ENCODE measurements at regions not wholly inside any gene's neighbourhood (a gene's known extent, or its start where the extent isn't known, plus 50 kb on each side); places are given as distances from the start of the nearest gene placed in this dataset.

GRCh38 chr6:40956936-40957335 lies 82.1 kb downstream of the UNC5CL start:
- H3K4me3 Mint-ChIP-seq = no peak overlapping the region
- ATAC-seq = no peak
- no peak overlapping the region for H3K27ac Mint-ChIP-seq
- H3K36me3 Mint-ChIP-seq = no peaks in the 10 kb centered on the region
- H3K9me3 Mint-ChIP-seq = no peaks in the 10 kb centered on the region
- no peak for DNase-seq
- H3K4me1 Mint-ChIP-seq = no peaks in the 10 kb centered on the region
- POLR2A ChIA-PET = no interaction called here
- H3K27me3 Mint-ChIP-seq = peaks cover 0 to 15% (median 11%) of the 10 kb centered on the region in 5 donors

GRCh38 chr6:40955178-40955545 lies 83.9 kb downstream of the UNC5CL start:
- H3K27me3 Mint-ChIP-seq = peaks cover 5 to 28% (median 16%) of the 10 kb centered on the region in 5 donors
- POLR2A ChIA-PET = no interaction called here

GRCh38 chr6:40954446-40955177 lies 84.4 kb downstream of the UNC5CL start:
- H3K4me3 Mint-ChIP-seq = no peak overlapping the region
- no peaks in the 10 kb centered on the region for H3K9me3 Mint-ChIP-seq
- no peaks in the 10 kb centered on the region for H3K4me1 Mint-ChIP-seq
- no peaks in the 10 kb centered on the region for H3K36me3 Mint-ChIP-seq
- POLR2A ChIA-PET = no interaction called here
- no peak for ATAC-seq
- no peak overlapping the region for H3K27ac Mint-ChIP-seq
- no peak for DNase-seq
- H3K27me3 Mint-ChIP-seq = peaks cover 8 to 32% (median 18%) of the 10 kb centered on the region in 5 donors

More at GRCh38 chr6:40955178-40955545, 83.9 kb downstream of the UNC5CL start:
- Mint-ChIP-seq H3K9me3 (no peaks in the 10 kb centered on the region), H3K4me1 (no peaks in the 10 kb centered on the region), H3K36me3 (no peaks in the 10 kb centered on the region), H3K4me3 (no peak overlapping the region), H3K27ac (no peak overlapping the region)
- ATAC-seq (no peak), DNase-seq (no peak)

- H3K4me1 Mint-ChIP-seq = no peaks in the 10 kb centered on the region
- ATAC-seq = no peak
Observed at GRCh38 chr6:40953486-40953885, 85.5 kb downstream of the UNC5CL start.

GRCh38 chr6:40950986-40951698 lies 87.9 kb downstream of the UNC5CL start:
- ATAC-seq (no peak), DNase-seq (no peak)
- POLR2A ChIA-PET = no interaction called here
- no peaks in the 10 kb centered on the region for H3K36me3 Mint-ChIP-seq
- no peak overlapping the region for H3K4me3 Mint-ChIP-seq
- no peaks in the 10 kb centered on the region for H3K4me1 Mint-ChIP-seq
- H3K9me3 Mint-ChIP-seq = no peaks in the 10 kb centered on the region
- H3K27me3 Mint-ChIP-seq = peaks cover 8 to 38% (median 18%) of the 10 kb centered on the region in 5 donors
- H3K27ac Mint-ChIP-seq = no peak overlapping the region

More at GRCh38 chr6:40953486-40953885, 85.5 kb downstream of the UNC5CL start:
- Mint-ChIP-seq H3K36me3 (no peaks in the 10 kb centered on the region), H3K27ac (no peak overlapping the region), H3K27me3 (peaks cover 8 to 38% (median 21%) of the 10 kb centered on the region in 5 donors), H3K9me3 (no peaks in the 10 kb centered on the region), H3K4me3 (no peak overlapping the region)
- POLR2A ChIA-PET = no interaction called here
- no peak for DNase-seq

- POLR2A ChIA-PET = no interaction called here
- peaks cover 8 to 27% (median 12%) of the 10 kb centered on the region in 5 donors for H3K27me3 Mint-ChIP-seq
- no peak for DNase-seq
- no peak for ATAC-seq
- H3K4me3 Mint-ChIP-seq = no peak overlapping the region
- no peaks in the 10 kb centered on the region for H3K36me3 Mint-ChIP-seq
- H3K9me3 Mint-ChIP-seq = no peaks in the 10 kb centered on the region
- no peaks in the 10 kb centered on the region for H3K4me1 Mint-ChIP-seq
- no peak overlapping the region for H3K27ac Mint-ChIP-seq
Observed at GRCh38 chr6:40948570-40948969, 90.5 kb downstream of the UNC5CL start.

GRCh38 chr6:40947876-40948526 lies 91.0 kb downstream of the UNC5CL start:
- no peak for ATAC-seq
- no peak overlapping the region for H3K4me3 Mint-ChIP-seq
- DNase-seq = no peak
- POLR2A ChIA-PET = no interaction called here
- no peaks in the 10 kb centered on the region for H3K9me3 Mint-ChIP-seq
- no peak overlapping the region for H3K27ac Mint-ChIP-seq
- peaks cover 7 to 27% (median 12%) of the 10 kb centered on the region in 5 donors for H3K27me3 Mint-ChIP-seq
- H3K36me3 Mint-ChIP-seq = no peaks in the 10 kb centered on the region
- no peaks in the 10 kb centered on the region for H3K4me1 Mint-ChIP-seq

GRCh38 chr6:40946738-40947301 lies 92.2 kb downstream of the UNC5CL start:
- DNase-seq = no peak
- POLR2A ChIA-PET = no interaction called here
- H3K4me3 Mint-ChIP-seq = no peak overlapping the region
- no peaks in the 10 kb centered on the region for H3K36me3 Mint-ChIP-seq
- no peak for ATAC-seq
- H3K4me1 Mint-ChIP-seq = no peaks in the 10 kb centered on the region
- no peaks in the 10 kb centered on the region for H3K9me3 Mint-ChIP-seq
- H3K27me3 Mint-ChIP-seq = peaks cover 4 to 27% (median 10%) of the 10 kb centered on the region in 5 donors
- H3K27ac Mint-ChIP-seq = no peak overlapping the region

GRCh38 chr6:40937491-40937890 lies 101.5 kb downstream of the UNC5CL start:
- H3K4me1 Mint-ChIP-seq = peaks cover 0 to 1% (median 0%) of the 10 kb centered on the region in 4 donors
- no peak overlapping the region for H3K27ac Mint-ChIP-seq
- no peaks in the 10 kb centered on the region for H3K9me3 Mint-ChIP-seq
- POLR2A ChIA-PET = no interaction called here
- H3K4me3 Mint-ChIP-seq = no peak overlapping the region
- H3K36me3 Mint-ChIP-seq = no peaks in the 10 kb centered on the region
- ATAC-seq (no peak), DNase-seq (no peak)
- peaks cover 0 to 18% (median 13%) of the 10 kb centered on the region in 5 donors for H3K27me3 Mint-ChIP-seq

GRCh38 chr6:40936818-40937251 lies 102.2 kb downstream of the UNC5CL start:
- DNase-seq = no peak
- Mint-ChIP-seq H3K27me3 (peaks cover 0 to 18% (median 11%) of the 10 kb centered on the region in 5 donors), H3K4me3 (no peak overlapping the region), H3K9me3 (no peaks in the 10 kb centered on the region), H3K4me1 (peaks cover 0 to 1% (median 0%) of the 10 kb centered on the region in 4 donors), H3K36me3 (no peaks in the 10 kb centered on the region), H3K27ac (no peak overlapping the region)
- ATAC-seq = no peak
- POLR2A ChIA-PET = no interaction called here

GRCh38 chr6:40933864-40934263 lies 105.2 kb downstream of the UNC5CL start:
- no peaks in the 10 kb centered on the region for H3K36me3 Mint-ChIP-seq
- DNase-seq = no peak
- peaks cover 0 to 10% (median 5%) of the 10 kb centered on the region in 5 donors for H3K27me3 Mint-ChIP-seq
- POLR2A ChIA-PET = no interaction called here
- H3K4me1 Mint-ChIP-seq = peaks cover 0 to 1% (median 0%) of the 10 kb centered on the region in 4 donors
- H3K9me3 Mint-ChIP-seq = no peaks in the 10 kb centered on the region
- H3K27ac Mint-ChIP-seq = no peak overlapping the region
- no peak for ATAC-seq
- H3K4me3 Mint-ChIP-seq = no peak overlapping the region

GRCh38 chr6:40932953-40933352 lies 106.1 kb downstream of the UNC5CL start:
- no peak for ATAC-seq
- POLR2A ChIA-PET = no interaction called here
- H3K27ac Mint-ChIP-seq = no peak overlapping the region
- H3K4me1 Mint-ChIP-seq = peaks cover 0 to 1% (median 0%) of the 10 kb centered on the region in 4 donors
- DNase-seq = no peak
- peaks cover 0 to 8% (median 4%) of the 10 kb centered on the region in 5 donors for H3K27me3 Mint-ChIP-seq
- H3K36me3 Mint-ChIP-seq = no peaks in the 10 kb centered on the region
- H3K9me3 Mint-ChIP-seq = no peaks in the 10 kb centered on the region
- no peak overlapping the region for H3K4me3 Mint-ChIP-seq

- POLR2A ChIA-PET = no interaction called here
- H3K27ac Mint-ChIP-seq = no peak overlapping the region
- no peaks in the 10 kb centered on the region for H3K36me3 Mint-ChIP-seq
- DNase-seq = no peak
- peaks cover 0 to 1% (median 0%) of the 10 kb centered on the region in 4 donors for H3K4me1 Mint-ChIP-seq
- H3K4me3 Mint-ChIP-seq = no peak overlapping the region
- no peaks in the 10 kb centered on the region for H3K9me3 Mint-ChIP-seq
- peaks cover 0 to 11% (median 5%) of the 10 kb centered on the region in 5 donors for H3K27me3 Mint-ChIP-seq
- ATAC-seq = no peak
Observed at GRCh38 chr6:40932366-40932765, 106.7 kb downstream of the UNC5CL start.

All from naive thymus-derived CD8-positive, alpha-beta T cell (primary cell).